RCC 7860 (cell line): ENCODE measurements at regions not wholly inside any gene's neighbourhood (a gene's known extent, or its start where the extent isn't known, plus 50 kb on each side); places are given as distances from the start of the nearest gene placed in this dataset.
"Not testable (repeated sequence)": the region's sequence is repeated elsewhere in the genome, so short reads cannot be mapped to it uniquely, and the experiment has no call there.

ENCODE experiments used
- DNase-seq: peaks from one replicate; pipeline ENCODE4 v3.0.0-alpha.2; 2015; ENCODE audit warnings: low spot score
- FAIRE-seq: peaks from 2 replicates; lab custom pipeline; 2012; peaks lifted over from hg19 to GRCh38; lab: Jason Lieb, UNC

DNA sequence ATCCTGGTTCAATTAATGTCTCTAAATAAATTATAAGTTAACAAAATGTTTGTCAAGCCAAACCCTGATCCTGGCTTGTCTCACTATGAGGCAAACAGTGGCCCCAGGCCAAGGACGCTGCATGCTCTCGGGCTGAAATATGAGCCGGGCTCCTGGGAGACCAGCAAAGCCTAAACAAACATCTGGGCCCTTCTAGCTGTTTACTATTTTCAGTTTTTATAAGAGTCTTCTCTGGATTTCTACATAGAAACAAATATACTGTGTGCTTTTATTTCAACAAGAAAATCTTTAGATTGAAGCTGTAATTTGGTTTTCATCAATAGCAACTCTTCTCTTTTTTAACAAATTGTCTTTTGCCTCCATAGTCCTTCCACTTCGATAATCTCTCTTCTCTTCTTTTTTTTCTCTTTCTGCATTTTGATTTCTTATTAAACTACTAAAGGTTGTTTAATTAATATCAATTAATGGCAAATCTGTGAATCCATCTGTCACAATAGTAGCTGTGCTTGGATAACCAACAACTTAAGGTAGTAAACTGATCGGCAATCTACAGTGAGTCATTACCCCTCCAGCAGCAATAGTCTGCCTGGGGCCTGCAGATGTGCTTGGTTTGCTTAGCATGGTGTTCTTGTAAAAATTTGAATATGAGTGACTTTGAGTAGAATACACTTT is 83.3 kb upstream of the DNAJC1 start:
- FAIRE-seq (no peak), DNase-seq (no peak)

DNA sequence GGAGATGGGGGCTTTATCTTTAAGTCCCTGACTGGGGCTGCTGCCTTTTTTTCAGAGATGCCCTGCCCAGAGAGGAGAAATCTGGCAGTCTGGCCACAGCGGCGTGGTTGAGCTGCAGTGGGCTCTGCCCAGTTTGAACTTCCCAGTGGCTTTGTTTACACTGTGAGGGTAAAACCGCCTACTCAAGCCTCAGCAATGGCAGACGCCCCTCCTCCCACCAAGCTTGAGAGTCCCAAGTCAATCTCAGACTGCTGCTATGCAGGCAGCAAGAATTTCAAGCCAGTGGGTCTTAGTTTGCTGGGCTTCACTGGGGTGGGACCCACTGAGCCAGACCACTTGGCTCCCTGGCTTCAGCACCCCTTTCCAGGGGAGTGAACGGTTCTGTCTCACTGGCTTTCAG is 76.4 kb upstream of the DNAJC1 start:
- DNase-seq, FAIRE-seq: not testable (repeated sequence)

DNA sequence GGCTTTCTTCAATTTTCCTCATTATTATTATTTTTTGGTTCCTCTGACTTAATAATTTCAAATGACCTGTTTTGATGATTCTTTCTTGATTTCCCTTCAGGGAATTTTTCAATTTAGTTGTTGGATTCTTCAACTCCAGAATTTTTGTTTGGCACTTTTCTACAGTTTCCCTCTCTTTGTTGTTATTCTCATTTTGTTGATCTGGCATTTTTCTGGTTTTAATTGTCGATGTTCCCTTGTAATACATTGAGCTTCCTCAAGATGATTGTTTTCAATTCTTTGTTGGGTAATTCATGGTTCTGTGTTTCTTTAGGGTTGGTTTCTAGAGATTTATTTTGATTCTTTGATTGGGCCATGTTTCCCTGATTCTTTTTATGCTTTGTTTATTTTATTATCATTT is 67.8 kb upstream of the DNAJC1 start:
- no peak for FAIRE-seq
- no peak for DNase-seq

DNA sequence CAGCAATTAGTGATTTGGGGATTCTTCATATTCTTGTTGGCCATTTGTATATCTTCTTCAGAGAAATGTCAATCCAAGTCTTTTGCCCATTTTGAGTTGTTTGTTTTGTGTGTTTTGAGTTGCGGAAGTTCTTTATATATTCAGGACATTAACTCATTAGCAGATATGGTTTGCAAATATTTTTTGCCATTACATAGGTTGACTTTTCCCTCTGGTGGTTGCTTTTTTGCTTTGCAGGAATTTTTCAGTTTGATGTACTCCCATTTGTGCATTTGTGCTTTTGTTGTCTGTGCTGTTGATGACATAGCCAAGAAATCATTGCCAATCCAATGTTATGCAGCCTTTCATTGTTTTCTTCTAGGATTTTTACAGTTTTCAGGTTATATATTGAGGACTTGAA is 63.6 kb upstream of the DNAJC1 start:
- FAIRE-seq (no peak), DNase-seq (no peak)

DNA sequence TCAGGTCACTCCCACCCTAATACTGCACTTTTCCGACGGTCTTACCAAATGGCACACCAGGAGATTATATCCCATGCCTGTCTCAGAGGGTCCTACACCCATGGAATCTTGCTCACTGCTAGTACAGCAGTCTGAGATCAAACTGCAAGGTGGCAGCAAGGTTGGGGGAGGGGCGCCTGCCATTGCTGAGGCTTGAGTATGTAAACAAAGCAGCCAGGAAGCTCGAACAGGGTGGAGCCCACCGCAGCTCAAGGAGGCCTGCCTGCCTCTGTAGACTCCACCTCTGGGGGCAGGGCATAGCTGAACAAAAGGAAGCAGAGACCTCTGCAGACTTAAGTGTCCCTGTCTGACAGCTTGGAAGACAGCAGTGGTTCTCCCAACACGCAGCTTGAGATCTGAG is 57.5 kb upstream of the DNAJC1 start:
- not testable (repeated sequence) for FAIRE-seq, DNase-seq

DNA sequence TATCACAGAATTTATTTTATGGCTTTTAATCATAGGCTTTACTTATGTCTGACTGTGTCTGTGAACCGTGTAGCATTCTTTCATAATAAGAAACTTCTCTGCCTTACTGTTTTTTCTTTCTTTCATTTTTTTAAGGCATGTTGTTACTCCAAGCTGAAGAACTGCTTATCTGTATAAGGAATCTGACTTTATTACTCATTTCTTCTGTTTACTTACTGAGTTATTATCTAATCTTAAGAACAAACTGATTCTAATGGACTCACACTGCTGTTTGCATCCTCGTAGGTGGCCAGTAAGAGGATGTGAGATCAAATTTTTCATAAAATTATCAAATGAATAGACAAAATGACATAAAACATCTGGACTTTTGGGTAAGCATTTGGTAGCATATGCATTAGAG is 54.7 kb upstream of the DNAJC1 start:
- no peak for DNase-seq
- no peak for FAIRE-seq

DNA sequence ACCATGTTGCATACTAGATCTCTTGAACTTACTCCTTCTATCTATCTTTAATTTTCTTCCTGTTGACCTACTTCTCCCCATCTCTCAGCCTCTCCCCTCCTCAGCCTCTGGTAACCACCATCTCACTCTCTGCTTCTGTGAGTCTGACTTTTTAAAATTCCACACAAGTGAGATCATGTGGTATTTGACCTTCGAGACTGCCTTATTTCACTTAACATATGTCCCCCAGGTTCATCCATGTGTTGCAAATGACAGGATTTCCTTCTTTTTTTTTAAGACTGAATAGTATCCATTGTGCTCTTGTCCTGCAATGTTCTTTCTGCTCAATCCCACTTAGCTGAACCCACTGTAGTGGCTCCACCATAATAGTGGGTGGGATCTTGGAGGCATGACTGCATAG is 51.4 kb upstream of the DNAJC1 start:
- DNase-seq (peak; percentile 58), FAIRE-seq (no peak)
